HG03460 (cell line): ENCODE measurements at regions not wholly inside any gene's neighbourhood (a gene's known extent, or its start where the extent isn't known, plus 50 kb on each side); places are given as distances from the start of the nearest gene placed in this dataset.
"Not testable (repeated sequence)": the region's sequence is repeated elsewhere in the genome, so short reads cannot be mapped to it uniquely, and the experiment has no call there.

Experiments used
- ATAC-seq: cut with Tn5 transposase; IDR thresholded peaks from one replicate; pipeline ENCODE4 v1.9.1; 2021; ENCODE audit not compliant: unreplicated experiment

- no peak for ATAC-seq
Measured at GRCh38 chr9:2493109-2493508, 128.5 kb upstream of the VLDLR start.

GRCh38 chr9:2493529-2493928 lies 128.1 kb upstream of the VLDLR start:
- no peak for ATAC-seq

GRCh38 chr9:2494562-2494961 lies 127.0 kb upstream of the VLDLR start:
- no peak for ATAC-seq

- ATAC-seq: no peak
Measured at GRCh38 chr9:2495221-2496005, 126.2 kb upstream of the VLDLR start.

- no peak for ATAC-seq
Measured at GRCh38 chr9:2496169-2496568, 125.4 kb upstream of the VLDLR start.

- ATAC-seq: no peak
Measured at GRCh38 chr9:2496934-2497333, 124.7 kb upstream of the VLDLR start.

GRCh38 chr9:2497666-2498400 lies 123.8 kb upstream of the VLDLR start:
- no peak for ATAC-seq

GRCh38 chr9:2502210-2502609 lies 119.4 kb upstream of the VLDLR start:
- ATAC-seq: no peak

- ATAC-seq: no peak
Measured at GRCh38 chr9:2502760-2503159, 118.8 kb upstream of the VLDLR start.

GRCh38 chr9:2506321-2506720 lies 115.3 kb upstream of the VLDLR start:
- ATAC-seq: no peak

GRCh38 chr9:2523591-2523990 lies 98.0 kb upstream of the VLDLR start:
- no peak for ATAC-seq

- no peak for ATAC-seq
Measured at GRCh38 chr9:2524601-2525000, 97.0 kb upstream of the VLDLR start.

- no peak for ATAC-seq
Measured at GRCh38 chr9:2525147-2525546, 96.4 kb upstream of the VLDLR start.

- no peak for ATAC-seq
Measured at GRCh38 chr9:2526071-2526828, 95.3 kb upstream of the VLDLR start.

- no peak for ATAC-seq
Measured at GRCh38 chr9:2531481-2531880, 90.1 kb upstream of the VLDLR start.

- ATAC-seq: no peak
Measured at GRCh38 chr9:2536511-2536910, 85.1 kb upstream of the VLDLR start.

- no peak for ATAC-seq
Measured at GRCh38 chr9:2545881-2546490, 75.6 kb upstream of the VLDLR start.

- not testable (repeated sequence) for ATAC-seq
Measured at GRCh38 chr9:2555899-2556600, 65.5 kb upstream of the VLDLR start.

GRCh38 chr9:2557693-2558092 lies 63.9 kb upstream of the VLDLR start:
- ATAC-seq: no peak
